Fibroblast of skin of back (primary cell): ENCODE measurements at regions not wholly inside any gene's neighbourhood (a gene's known extent, or its start where the extent isn't known, plus 50 kb on each side); places are given as distances from the start of the nearest gene placed in this dataset.
"Not testable (repeated sequence)": the region's sequence is repeated elsewhere in the genome, so short reads cannot be mapped to it uniquely, and the experiment has no call there.

Source experiments
- DNase-seq: peaks from one replicate; pipeline ENCODE4 v3.0.0-alpha.2; 2013

GRCh38 chr16:56012482-56012811 is 137.3 kb upstream of the CES5A start:
- DNase-seq: no peak

- DNase-seq: no peak
These were observed 136.8 kb upstream of the CES5A start for GRCh38 chr16:56011808-56012481.

GRCh38 chr16:56005958-56006357 is 130.8 kb upstream of the CES5A start:
- DNase-seq: no peak

DNA sequence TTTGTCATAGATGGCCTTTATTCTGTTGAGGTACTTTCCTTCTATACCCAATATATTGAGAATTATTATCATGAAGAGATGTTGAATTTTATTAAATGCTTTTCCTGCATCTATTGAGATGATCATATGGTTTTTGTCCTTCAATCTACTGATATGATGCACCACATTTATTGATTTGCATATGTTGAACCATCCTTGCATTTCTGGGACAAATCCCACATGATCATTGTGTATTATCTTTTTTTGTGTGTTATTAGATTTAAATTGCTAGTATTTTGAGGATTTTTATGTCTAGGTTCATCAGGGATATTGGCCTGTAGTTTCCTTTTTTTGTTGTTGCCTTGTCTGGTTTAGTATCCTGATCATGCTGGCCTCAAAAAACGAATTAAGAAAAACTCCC is 124.5 kb upstream of the CES5A start:
- no peak for DNase-seq

- no peak for DNase-seq
These were observed 117.9 kb upstream of the CES5A start for GRCh38 chr16:55993088-55993487.

DNA sequence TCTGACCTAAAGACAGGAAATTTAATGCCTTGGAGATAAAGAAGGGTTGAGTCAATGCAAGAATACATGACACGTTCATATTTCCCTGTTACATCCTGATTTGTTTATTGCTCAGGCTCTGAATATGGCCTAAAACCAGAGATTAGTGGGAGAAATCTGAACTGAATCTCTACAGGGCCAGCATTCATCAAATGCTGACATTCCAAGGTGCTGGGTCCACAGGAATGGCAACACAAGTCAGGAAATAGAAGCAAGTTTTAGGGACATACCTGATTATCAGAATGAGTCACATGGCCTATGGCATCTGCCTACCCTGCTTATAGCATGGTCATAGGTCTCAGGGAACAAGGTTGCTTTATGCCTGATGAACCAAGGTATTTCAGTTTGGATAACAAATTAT is 117.4 kb upstream of the CES5A start:
- DNase-seq: no peak

- no peak for DNase-seq
These were observed 116.7 kb upstream of the CES5A start for GRCh38 chr16:55991843-55992242.

GRCh38 chr16:55989569-55989907 is 114.4 kb upstream of the CES5A start:
- DNase-seq: no peak

DNA sequence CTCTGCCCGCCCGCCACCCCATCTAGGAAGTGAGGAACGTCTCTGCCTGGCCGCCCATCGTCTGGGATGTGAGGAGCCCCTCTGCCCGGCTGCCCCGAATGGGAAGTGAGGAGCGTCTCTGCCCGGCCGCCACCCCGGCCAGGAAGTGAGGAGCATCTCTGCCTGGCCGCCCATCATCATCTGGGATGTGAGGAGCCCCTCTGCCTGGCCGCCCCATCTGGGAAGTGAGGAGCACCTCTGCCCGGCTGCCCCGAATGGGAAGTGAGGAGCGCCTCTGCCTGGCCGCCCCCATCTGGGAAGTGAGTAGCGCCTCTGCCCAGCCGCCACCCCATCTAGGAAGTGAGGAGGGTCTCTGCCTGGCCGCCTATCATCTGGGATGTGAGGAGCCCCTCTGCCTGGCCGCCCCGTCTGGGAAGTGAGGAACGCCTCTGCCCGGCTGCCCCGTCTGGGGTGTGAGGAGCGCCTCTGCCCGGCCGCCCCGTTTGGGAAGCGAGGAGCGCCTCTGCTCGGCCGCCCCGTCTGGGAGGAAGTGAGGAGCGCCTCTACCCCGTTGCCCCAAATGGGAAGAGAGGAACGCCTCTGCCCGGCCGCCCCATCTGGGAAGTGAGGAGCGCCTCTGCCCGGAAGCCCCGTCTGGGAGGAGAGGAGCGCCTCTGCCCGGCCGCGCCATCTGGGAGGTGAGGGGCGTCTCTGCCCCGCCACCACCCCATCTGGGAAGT is 113.8 kb upstream of the CES5A start:
- not testable (repeated sequence) for DNase-seq

GRCh38 chr16:55988013-55988412 is 112.8 kb upstream of the CES5A start:
- no peak for DNase-seq

- DNase-seq: no peak
These were observed 107.4 kb upstream of the CES5A start for GRCh38 chr16:55982597-55982996.

DNA sequence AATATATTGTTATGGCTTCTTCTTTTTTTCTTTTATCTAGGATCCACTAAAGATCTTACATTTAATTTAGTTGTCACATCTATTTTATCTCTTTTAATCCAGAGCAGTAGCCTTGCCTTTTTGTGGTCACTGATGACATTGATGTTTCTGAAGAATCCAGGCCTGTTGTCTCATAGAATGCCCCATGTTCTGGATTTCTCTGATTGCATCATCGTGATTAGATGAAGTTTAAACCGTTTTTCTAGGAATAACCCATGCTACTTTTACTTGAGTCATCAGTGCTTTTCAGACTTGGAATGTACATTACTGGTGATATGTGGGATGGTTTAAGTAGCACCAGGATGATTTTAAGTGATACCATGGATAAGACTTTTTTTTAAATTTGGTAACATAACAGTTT is 106.4 kb upstream of the CES5A start:
- peak; percentile 6 for DNase-seq

DNA sequence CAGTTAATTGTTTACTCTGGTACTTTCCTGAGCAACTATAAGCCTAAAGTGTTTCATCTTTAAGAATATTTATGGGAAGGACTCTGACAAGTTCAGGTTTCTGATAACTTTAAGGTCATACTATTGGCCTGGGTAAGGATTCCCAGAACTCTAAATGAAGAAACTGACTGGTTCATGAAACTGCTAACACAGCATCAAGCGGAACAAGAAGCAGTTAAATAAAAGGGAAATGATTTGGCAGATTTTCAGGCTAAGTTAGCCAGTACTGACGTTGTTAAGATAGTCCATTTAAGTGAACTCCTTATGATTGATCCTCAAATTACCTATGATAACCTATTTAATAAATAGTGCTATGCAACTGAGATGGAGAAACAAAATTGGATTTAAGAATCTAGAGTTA is 101.6 kb upstream of the CES5A start:
- DNase-seq: no peak

DNA sequence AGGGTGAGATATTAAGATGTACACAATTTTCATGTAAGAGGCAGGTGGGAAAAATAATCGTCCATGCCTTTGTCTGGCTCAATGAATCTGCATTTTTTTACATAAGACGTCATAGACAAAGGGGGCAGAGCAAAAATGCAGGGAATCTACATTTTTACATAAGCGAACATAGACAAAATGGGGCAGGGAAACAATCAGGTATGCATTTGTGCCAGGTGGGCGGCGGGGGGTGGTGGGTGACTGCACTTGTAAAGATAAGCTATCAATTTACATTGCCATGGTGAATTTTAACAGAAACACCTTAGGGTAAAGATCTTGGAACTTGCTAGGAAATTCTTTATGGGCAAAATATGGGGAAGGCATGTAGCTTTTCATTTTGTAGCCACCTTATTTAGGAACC is 96.3 kb upstream of the CES5A start:
- no peak for DNase-seq

DNA sequence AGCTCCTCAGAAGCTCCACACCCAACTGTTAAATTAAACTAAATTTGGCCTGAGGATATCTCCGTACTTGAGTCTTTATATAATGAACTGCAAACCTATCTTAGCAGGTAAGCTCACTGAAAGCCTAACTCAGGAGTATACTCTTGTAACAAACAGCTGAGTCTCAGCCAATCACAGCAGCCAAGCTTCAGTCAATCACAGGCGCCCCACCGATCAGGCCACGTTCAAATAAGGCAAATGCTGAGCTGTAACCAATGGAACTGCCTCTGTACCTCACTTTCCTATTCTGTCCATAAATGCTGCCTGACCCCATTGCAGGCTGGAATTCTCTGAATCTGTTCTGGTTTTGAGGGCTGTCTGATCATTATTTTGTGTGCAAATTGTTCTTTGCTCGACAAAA is 93.0 kb upstream of the CES5A start:
- DNase-seq: no peak

DNA sequence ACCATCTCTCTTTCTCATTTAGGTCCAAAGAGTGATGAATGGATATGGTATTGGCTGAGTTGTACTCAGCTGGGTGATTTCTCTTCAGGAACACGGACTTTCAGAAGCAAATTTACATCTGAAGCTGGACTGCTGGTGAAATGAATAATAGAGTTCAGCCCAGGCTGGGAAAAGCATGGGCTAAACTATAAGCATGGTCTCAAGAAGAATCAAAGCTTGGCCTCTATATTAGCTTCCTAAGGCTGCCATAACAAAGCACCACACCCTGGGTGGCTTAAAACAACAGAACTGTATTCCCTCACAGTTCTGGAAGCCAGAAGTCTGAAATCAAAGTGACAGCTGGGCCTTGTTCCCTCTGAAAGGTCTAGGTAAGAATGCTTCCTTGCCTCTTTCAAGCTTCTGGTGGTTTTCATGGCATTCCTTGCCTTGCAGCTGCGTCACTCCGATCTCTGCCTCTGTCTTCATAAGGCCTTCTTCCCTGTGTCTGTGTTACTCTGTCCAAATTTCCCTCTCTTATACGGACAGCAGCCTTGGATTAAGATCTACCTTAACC is 89.8 kb upstream of the CES5A start:
- DNase-seq: no peak

GRCh38 chr16:55955845-55956244 is 80.7 kb upstream of the CES5A start:
- DNase-seq: peak; percentile 2

GRCh38 chr16:55955424-55955823 is 80.3 kb upstream of the CES5A start:
- DNase-seq: no peak

DNA sequence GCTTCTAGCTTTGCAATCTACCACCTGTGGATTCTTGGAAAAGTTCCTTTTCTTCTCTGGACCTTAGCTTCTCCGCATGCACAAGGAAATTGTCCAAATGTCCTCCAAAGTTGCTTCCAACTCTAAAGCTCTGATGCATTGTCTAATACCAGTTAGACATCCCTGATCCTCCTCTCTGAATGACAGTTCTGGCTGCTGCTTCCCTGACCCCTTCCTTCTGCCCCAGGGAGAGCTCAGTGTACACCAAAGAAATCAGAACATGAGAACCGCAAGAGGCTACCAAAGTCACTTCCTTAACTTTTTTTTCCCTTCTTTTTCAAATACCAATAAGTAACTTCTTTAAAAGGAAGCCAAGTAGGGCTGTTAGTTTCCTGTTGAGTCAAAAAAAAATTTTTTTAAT is 79.7 kb upstream of the CES5A start:
- DNase-seq: no peak

DNA sequence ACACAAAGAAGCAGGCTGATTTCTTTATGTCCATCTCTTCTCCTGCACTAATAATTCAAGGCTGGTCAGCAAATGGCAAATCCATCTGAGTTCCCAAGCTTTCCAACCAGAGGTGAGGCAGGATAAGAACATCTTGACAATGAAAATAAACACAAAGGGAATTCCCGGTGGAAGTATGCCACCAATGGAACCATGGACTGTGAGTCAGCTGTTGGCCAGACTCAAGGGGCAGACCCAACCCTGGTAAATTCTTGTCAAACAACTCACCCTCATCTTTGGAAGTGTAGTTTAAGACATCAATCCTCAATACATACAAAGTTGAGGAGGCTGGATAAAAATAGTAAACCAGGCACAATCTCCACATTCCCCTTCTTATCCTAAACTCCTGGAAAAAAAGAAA is 74.3 kb upstream of the CES5A start:
- peak; percentile 78 for DNase-seq

- DNase-seq: no peak
These were observed 73.1 kb upstream of the CES5A start for GRCh38 chr16:55948230-55948629.

DNA sequence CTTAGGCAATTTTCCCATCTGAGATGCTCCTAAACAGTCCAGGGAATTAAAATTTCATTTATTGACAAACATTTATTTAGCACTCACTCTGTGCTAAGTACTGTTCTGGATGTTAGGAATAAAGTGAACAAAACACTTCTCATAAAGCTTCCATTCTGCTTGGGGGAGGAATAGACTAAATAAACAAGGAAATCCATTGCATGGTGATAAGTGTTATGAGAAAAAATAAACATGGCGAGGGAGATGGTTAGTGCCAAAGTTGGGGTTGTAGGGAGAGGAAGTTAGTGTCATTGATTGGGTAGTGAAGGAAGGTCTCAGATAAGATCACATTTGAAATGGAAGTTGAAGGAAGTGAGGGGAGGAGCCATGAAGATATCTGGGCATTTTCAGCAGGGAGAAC is 72.2 kb upstream of the CES5A start:
- DNase-seq: no peak

- peak; percentile 69 for DNase-seq
These were observed 69.2 kb upstream of the CES5A start for GRCh38 chr16:55944377-55944802.

- DNase-seq: peak; percentile 65
These were observed 68.1 kb upstream of the CES5A start for GRCh38 chr16:55943267-55943666.

DNA sequence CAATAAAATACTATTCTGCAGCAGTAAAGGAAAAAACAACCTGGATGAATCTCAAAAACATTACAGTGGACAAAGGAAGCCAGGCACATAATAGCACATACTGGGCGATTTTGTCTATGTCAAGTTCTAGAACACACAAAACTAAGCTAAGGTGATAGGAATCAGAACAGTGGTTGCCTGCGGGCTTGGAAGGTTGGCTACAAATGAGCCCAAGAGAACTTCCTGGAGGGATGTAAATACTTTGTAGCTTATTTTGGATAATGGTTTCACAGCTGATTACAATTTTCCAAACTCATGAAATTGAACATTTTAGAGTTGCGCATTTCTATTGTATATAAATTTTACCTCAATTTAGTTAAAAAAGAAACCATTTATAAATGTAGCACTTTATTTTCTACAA is 67.6 kb upstream of the CES5A start:
- no peak for DNase-seq
